Endometrial microvascular endothelial cells (primary cell): ENCODE measurements at regions not wholly inside any gene's neighbourhood (a gene's known extent, or its start where the extent isn't known, plus 50 kb on each side); places are given as distances from the start of the nearest gene placed in this dataset.

ENCODE experiments used
- in situ Hi-C: cut with HindIII; loops from 2 replicates; pipeline ENCODE4 v1.10.0; 2017; ENCODE audit warnings: low sequenced_read_pairs, low pct_unique_long_range_greater_than_20kb; ENCODE audit errors: inconsistent ontology term

- in situ Hi-C loops: no loop called here
Observed at GRCh38 chr22:27206374-27207133, 549.2 kb downstream of the MIAT start.

- in situ Hi-C loops: no loop called here
Observed at GRCh38 chr22:27207266-27207665, 549.9 kb downstream of the MIAT start.

GRCh38 chr22:27207907-27208306 is 550.5 kb downstream of the MIAT start:
- in situ Hi-C loops: no loop called here

- in situ Hi-C loops: no loop called here
Observed at GRCh38 chr22:27210111-27210730, 552.8 kb downstream of the MIAT start.

- in situ Hi-C loops: no loop called here
Observed at GRCh38 chr22:27212102-27212501, 554.7 kb downstream of the MIAT start.

GRCh38 chr22:27212617-27213177 is 555.3 kb downstream of the MIAT start:
- in situ Hi-C loops: no loop called here

GRCh38 chr22:27213294-27213693 is 555.9 kb downstream of the MIAT start:
- in situ Hi-C loops: no loop called here

- in situ Hi-C loops: no loop called here
Observed at GRCh38 chr22:27213766-27214581, 556.6 kb downstream of the MIAT start.

GRCh38 chr22:27214691-27215090 is 557.3 kb downstream of the MIAT start:
- in situ Hi-C loops: no loop called here

GRCh38 chr22:27215871-27216270 is 558.5 kb downstream of the MIAT start:
- in situ Hi-C loops: no loop called here

GRCh38 chr22:27216444-27216843 is 559.1 kb downstream of the MIAT start:
- in situ Hi-C loops: no loop called here

- in situ Hi-C loops: no loop called here
Observed at GRCh38 chr22:27217154-27217553, 559.8 kb downstream of the MIAT start.

- in situ Hi-C loops: no loop called here
Observed at GRCh38 chr22:27218012-27218920, 560.9 kb downstream of the MIAT start.

GRCh38 chr22:27219036-27219435 is 561.6 kb downstream of the MIAT start:
- in situ Hi-C loops: no loop called here

GRCh38 chr22:27220339-27220738 is 563.0 kb downstream of the MIAT start:
- in situ Hi-C loops: no loop called here

GRCh38 chr22:27222178-27222577 is 564.8 kb downstream of the MIAT start:
- in situ Hi-C loops: no loop called here

GRCh38 chr22:27223317-27224177 is 566.2 kb downstream of the MIAT start:
- in situ Hi-C loops: no loop called here
